Lower leg skin (tissue), 3 donors: ENCODE measurements at regions not wholly inside any gene's neighbourhood (a gene's known extent, or its start where the extent isn't known, plus 50 kb on each side); places are given as distances from the start of the nearest gene placed in this dataset.
"Not testable (repeated sequence)": the region's sequence is repeated elsewhere in the genome, so short reads cannot be mapped to it uniquely, and the experiment has no call there.

Experiments
- POLR2A ChIP-seq, 2 donors: fragments of 450-650 bp; IDR thresholded peaks; one replicate each; pipeline ENCODE4 v1.6.1; 2016 to 2017; ENCODE audit warnings: antibody characterized with exemption in 2 of 2, mild to moderate bottlenecking in 1 of 2, moderate library complexity in 1 of 2
- TF ChIP-seq, protein P1 (sequence below), 3 donors: fragments of 450-650 bp; IDR thresholded peaks; one replicate each; pipeline ENCODE4 v1.5.1; 2016; ENCODE audit warnings: antibody characterized with exemption in 3 of 3, mild to moderate bottlenecking in 3 of 3, moderate library complexity in 2 of 3

DNA sequence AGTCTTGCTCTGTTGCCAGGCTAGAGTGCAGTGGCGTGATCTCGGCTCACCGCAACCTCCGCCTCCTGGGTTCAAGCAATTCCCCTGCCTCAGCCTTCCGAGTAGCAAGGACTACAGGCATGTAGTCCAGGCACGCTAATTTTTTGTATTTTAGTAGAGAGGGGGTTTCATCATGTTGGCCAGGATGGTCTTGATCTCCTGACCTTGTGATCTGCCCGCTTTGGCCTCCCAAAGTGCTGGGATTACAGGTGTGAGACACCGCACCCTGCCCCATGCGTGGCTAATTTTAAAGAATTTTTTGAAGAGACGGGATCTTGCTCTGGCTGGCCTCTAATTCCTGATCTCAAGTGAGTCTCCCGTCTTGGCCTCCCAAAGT, 168.8 kb upstream of the ZNF217 start:
- TF ChIP-seq POLR2A (IDR thresholded peaks at IDR 0.05) = not testable (repeated sequence)
- TF ChIP-seq, protein P1, sequence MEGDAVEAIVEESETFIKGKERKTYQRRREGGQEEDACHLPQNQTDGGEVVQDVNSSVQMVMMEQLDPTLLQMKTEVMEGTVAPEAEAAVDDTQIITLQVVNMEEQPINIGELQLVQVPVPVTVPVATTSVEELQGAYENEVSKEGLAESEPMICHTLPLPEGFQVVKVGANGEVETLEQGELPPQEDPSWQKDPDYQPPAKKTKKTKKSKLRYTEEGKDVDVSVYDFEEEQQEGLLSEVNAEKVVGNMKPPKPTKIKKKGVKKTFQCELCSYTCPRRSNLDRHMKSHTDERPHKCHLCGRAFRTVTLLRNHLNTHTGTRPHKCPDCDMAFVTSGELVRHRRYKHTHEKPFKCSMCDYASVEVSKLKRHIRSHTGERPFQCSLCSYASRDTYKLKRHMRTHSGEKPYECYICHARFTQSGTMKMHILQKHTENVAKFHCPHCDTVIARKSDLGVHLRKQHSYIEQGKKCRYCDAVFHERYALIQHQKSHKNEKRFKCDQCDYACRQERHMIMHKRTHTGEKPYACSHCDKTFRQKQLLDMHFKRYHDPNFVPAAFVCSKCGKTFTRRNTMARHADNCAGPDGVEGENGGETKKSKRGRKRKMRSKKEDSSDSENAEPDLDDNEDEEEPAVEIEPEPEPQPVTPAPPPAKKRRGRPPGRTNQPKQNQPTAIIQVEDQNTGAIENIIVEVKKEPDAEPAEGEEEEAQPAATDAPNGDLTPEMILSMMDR (IDR thresholded peaks at IDR 0.05) = not testable (repeated sequence)
